DND-41 (cell line): ENCODE measurements at regions not wholly inside any gene's neighbourhood (a gene's known extent, or its start where the extent isn't known, plus 50 kb on each side); places are given as distances from the start of the nearest gene placed in this dataset.
"Not testable (repeated sequence)": the region's sequence is repeated elsewhere in the genome, so short reads cannot be mapped to it uniquely, and the experiment has no call there.

Experiments
- ATAC-seq: fragments of 200-7000 bp; cut with Tn5 transposase; 3 replicates; pipeline ENCODE4 v1.9.1; 2021; ENCODE audit warnings: low read depth; ENCODE audit not compliant: insufficient read depth
- DNase-seq: peaks from one replicate; pipeline ENCODE4 v3.0.0-alpha.2; 2020
- H2AFZ ChIP-seq: 2 replicates; pipeline ENCODE4 v1.6.0; 2012; ENCODE audit warnings: low read depth, low read length
- H3K27ac ChIP-seq: 2 replicates; pipeline ENCODE4 v1.5.1; 2012; ENCODE audit warnings: low read length, inconsistent platforms
- H3K27me3 ChIP-seq: fragments of 200-600 bp; sonication (generic); 2 replicates; pipeline ENCODE4 v1.6.0; 2012; ENCODE audit warnings: low read length, mild to moderate bottlenecking, inconsistent platforms; ENCODE audit not compliant: insufficient read depth, poor library complexity
- H3K36me3 ChIP-seq: 2 replicates; pipeline ENCODE4 v1.5.1; 2012; ENCODE audit warnings: low read length, inconsistent platforms; ENCODE audit not compliant: insufficient read depth
- H3K4me1 ChIP-seq: 2 replicates; pipeline ENCODE4 v1.5.1; 2012; ENCODE audit warnings: mild to moderate bottlenecking, low read length; ENCODE audit not compliant: insufficient read depth
- H3K4me2 ChIP-seq: 2 replicates; pipeline ENCODE4 v1.6.0; 2012; ENCODE audit warnings: mild to moderate bottlenecking, moderate library complexity, low read length, inconsistent platforms; ENCODE audit not compliant: insufficient read depth
- H3K4me3 ChIP-seq, 2 experiments: fragments of 200-600 bp in 1 of 2; shearing (Covaris generic) in 1 of 2; 2 replicates each; pipeline ENCODE4 v1.5.1; 2012 to 2016; ENCODE audit warnings: inconsistent platforms in 2 of 2, low read length in 2 of 2, mild to moderate bottlenecking in 2 of 2, low read depth in 1 of 2, moderate library complexity in 1 of 2
- H3K79me2 ChIP-seq: 2 replicates; pipeline ENCODE4 v1.6.0; 2012; ENCODE audit warnings: low read length, inconsistent platforms; ENCODE audit not compliant: insufficient read depth
- H3K9ac ChIP-seq: 2 replicates; pipeline ENCODE4 v1.6.0; 2012; ENCODE audit warnings: low read depth, mild to moderate bottlenecking, inconsistent platforms, low read length, moderate library complexity
- H3K9me3 ChIP-seq: 2 replicates; pipeline ENCODE4 v1.5.1; 2012; ENCODE audit warnings: low read length, moderate library complexity, mild to moderate bottlenecking, inconsistent platforms; ENCODE audit not compliant: insufficient read depth, severe bottlenecking
- H4K20me1 ChIP-seq: 2 replicates; pipeline ENCODE4 v1.6.0; 2012; ENCODE audit warnings: low read length; ENCODE audit not compliant: insufficient read depth
- CTCF ChIP-seq: IDR thresholded peaks from 2 replicates; pipeline ENCODE4 v1.5.1; 2012; ENCODE audit warnings: borderline replicate concordance, low read length, moderate library complexity, mild to moderate bottlenecking; ENCODE audit not compliant: poor library complexity, severe bottlenecking; ENCODE audit errors: extremely low read depth
- EZH2 ChIP-seq: IDR thresholded peaks from 3 replicates; pipeline ENCODE4 v1.6.1; 2012; ENCODE audit warnings: borderline replicate concordance, low read depth, mild to moderate bottlenecking, moderate library complexity, low read length, inconsistent platforms; ENCODE audit not compliant: severe bottlenecking

GRCh38 chr18:38642711-38643110 lies 1077.1 kb upstream of the CELF4 start:
- no peak overlapping the region for H3K4me3 ChIP-seq
- H4K20me1 ChIP-seq, result no peaks in the 10 kb centered on the region
- no peaks in the 10 kb centered on the region for H3K4me1 ChIP-seq
- peaks cover 3% of the 10 kb centered on the region for H3K9me3 ChIP-seq
- no peaks in the 10 kb centered on the region for H3K36me3 ChIP-seq
- H3K27me3 ChIP-seq, result no peaks in the 10 kb centered on the region
- no peak overlapping the region for H2AFZ ChIP-seq
- H3K79me2 ChIP-seq, result no peaks in the 10 kb centered on the region
- no peak overlapping the region for H3K4me2 ChIP-seq
- no peak for DNase-seq
- no peak overlapping the region for H3K9ac ChIP-seq
- H3K27ac ChIP-seq, result no peak overlapping the region
- TF ChIP-seq CTCF (no peak), EZH2 (no peak)
- ATAC-seq, result no peak

- H3K9ac ChIP-seq, H4K20me1 ChIP-seq, H3K36me3 ChIP-seq, DNase-seq, H3K27ac ChIP-seq, H3K4me3 ChIP-seq, H3K4me1 ChIP-seq, H3K4me2 ChIP-seq, H3K27me3 ChIP-seq, H2AFZ ChIP-seq, H3K79me2 ChIP-seq, H3K9me3 ChIP-seq, ATAC-seq: not testable (repeated sequence)
Observed at GRCh38 chr18:38639700-38640099, 1074.1 kb upstream of the CELF4 start.

DNA sequence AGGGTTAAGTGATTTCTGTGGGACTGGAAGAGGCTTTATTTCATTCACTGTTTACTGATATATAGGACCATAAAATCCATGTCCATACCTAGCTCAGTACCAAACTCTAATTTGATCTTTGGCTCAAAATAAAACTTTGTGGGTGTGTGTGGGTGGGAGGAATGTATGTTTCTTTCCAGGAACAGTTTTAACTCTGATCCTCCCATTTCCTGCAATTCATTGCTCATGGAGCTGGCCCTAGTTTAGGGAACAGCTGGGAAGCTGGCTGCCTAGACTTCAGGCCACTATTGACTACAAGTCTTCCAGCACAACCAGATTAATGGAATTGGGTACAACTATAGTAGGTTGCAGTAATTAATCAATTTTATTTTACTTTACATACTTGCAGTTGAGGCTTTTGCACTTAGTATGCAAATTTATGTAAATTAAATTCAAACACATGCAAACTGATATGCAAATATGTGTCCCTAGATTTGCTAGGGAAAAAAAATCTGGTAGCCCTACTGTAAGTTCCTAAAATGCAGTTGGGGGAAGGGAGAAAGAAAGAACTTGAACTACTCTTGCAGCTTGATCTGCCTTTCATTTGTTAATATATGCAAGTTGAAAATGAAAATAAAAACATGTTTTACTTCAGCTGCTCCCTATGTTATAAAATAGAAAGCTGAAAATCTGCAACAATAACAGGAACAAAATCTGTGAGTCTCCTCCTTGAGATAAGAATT lies 1070.3 kb upstream of the CELF4 start:
- Histone ChIP-seq H3K4me2 (no peak overlapping the region), H3K4me3 (no peak overlapping the region), H3K9ac (no peak overlapping the region), H3K4me1 (no peaks in the 10 kb centered on the region), H3K36me3 (no peaks in the 10 kb centered on the region), H4K20me1 (no peaks in the 10 kb centered on the region), H3K27me3 (no peaks in the 10 kb centered on the region), H3K9me3 (peaks cover 3% of the 10 kb centered on the region), H3K79me2 (no peaks in the 10 kb centered on the region), H3K27ac (no peak overlapping the region), H2AFZ (no peak overlapping the region)
- TF ChIP-seq EZH2 (no peak), CTCF (no peak)
- DNase-seq, result no peak
- no peak for ATAC-seq

- Histone ChIP-seq H3K36me3 (no peaks in the 10 kb centered on the region), H2AFZ (no peak overlapping the region), H3K27ac (no peak overlapping the region), H3K79me2 (no peaks in the 10 kb centered on the region), H3K4me2 (no peak overlapping the region), H4K20me1 (no peaks in the 10 kb centered on the region), H3K4me1 (no peaks in the 10 kb centered on the region), H3K9me3 (no peaks in the 10 kb centered on the region), H3K4me3 (no peak overlapping the region), H3K9ac (no peak overlapping the region), H3K27me3 (no peaks in the 10 kb centered on the region)
- DNase-seq, result no peak
- no peak for ATAC-seq
- no peak for TF ChIP-seq EZH2
- no peak for TF ChIP-seq CTCF
Observed at GRCh38 chr18:38634117-38634516, 1068.5 kb upstream of the CELF4 start.
